Uterus (tissue), 2 donors: ENCODE measurements at regions not wholly inside any gene's neighbourhood (a gene's known extent, or its start where the extent isn't known, plus 50 kb on each side); places are given as distances from the start of the nearest gene placed in this dataset.

Experiments
- CTCF ChIP-seq, 4 experiments: fragments of 200-600 bp in 2 of 4; fragments of 450-650 bp in 2 of 4; sonication (generic) in 2 of 4; IDR thresholded peaks; one replicate each; pipeline ENCODE4 v1.5.1; 2016 to 2019; ENCODE audit warnings: antibody characterized with exemption in 4 of 4, mild to moderate bottlenecking in 2 of 4, moderate library complexity in 1 of 4
- POLR2A ChIP-seq, 2 donors: fragments of 450-650 bp; IDR thresholded peaks; one replicate each; pipeline ENCODE4 v1.6.1; 2016; ENCODE audit warnings: antibody characterized with exemption in 2 of 2, mild to moderate bottlenecking in 1 of 2, moderate library complexity in 1 of 2

GRCh38 chr4:171340258-171340657, 472.9 kb upstream of the GALNTL6 start:
- TF ChIP-seq POLR2A (IDR thresholded peaks at IDR 0.05) (no peak), CTCF (IDR thresholded peaks at IDR 0.05) (no peak)
